Type B pancreatic cell (in vitro differentiated cells): ENCODE measurements at regions not wholly inside any gene's neighbourhood (a gene's known extent, or its start where the extent isn't known, plus 50 kb on each side); places are given as distances from the start of the nearest gene placed in this dataset.

Source experiments
- DNase-seq: peaks from one replicate; pipeline ENCODE4 v3.0.0; 2021; ENCODE audit warnings: mixed read lengths; ENCODE audit not compliant: unreplicated experiment; ENCODE audit errors: extremely low spot score
- H3K27ac Mint-ChIP-seq: 2 replicates; pipeline ENCODE4 v1.8.0; 2021; ENCODE audit warnings: mild to moderate bottlenecking, mixed read lengths
- H3K27me3 Mint-ChIP-seq: 2 replicates; pipeline ENCODE4 v1.8.0; 2021; ENCODE audit warnings: mixed read lengths
- H3K36me3 Mint-ChIP-seq: 2 replicates; pipeline ENCODE4 v1.8.0; 2021; ENCODE audit warnings: mixed read lengths
- H3K4me1 Mint-ChIP-seq: one replicate; pipeline ENCODE4 v1.8.0; 2021; ENCODE audit warnings: mixed read lengths; ENCODE audit not compliant: unreplicated experiment
- H3K4me3 Mint-ChIP-seq: 2 replicates; pipeline ENCODE4 v1.8.0; 2021; ENCODE audit warnings: mild to moderate bottlenecking, mixed read lengths
- H3K9me3 Mint-ChIP-seq: 2 replicates; pipeline ENCODE4 v1.8.0; 2021; ENCODE audit warnings: mixed read lengths
- TF ChIP-seq, protein P1 (sequence below): fragments of 200-600 bp; sonication (generic); conservative IDR thresholded peaks from 2 replicates; pipeline ENCODE4 v1.5.0; 2021; ENCODE audit warnings: antibody characterized with exemption, mild to moderate bottlenecking

DNA sequence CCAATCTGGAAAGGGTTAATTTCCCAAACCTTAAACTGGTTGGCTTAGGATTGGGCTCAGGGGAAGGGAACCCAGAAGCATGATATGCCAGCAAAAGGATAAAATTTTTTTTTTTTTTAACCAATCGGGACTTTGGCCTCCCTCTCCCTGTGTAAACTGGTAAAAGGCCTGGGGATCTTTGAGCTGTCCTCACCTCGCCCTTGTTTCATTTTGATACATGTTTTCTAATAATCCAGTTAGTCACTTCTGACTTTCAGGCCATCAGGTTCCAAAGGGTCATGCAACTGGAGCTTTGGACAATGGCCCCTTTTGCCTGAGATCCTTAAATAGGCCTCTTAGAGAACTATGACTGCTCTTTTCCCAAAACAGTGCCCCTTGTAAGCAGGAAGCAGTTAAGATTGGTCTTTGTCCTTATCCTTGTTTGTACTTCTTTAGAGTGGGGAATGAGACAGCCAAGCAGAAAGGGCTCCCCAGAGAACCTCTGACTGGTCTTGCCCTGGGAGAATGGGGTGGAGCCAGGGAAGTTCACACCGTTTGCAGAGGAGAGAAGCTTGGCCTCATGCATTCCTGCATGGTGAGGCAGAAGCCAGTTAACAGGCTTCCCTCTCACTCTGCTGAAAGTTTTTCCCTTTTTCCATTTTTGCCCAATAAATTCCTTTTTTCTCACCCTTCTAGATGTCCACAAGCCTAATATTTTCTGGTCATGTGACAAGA is 424.2 kb upstream of the CNTNAP2 start:
- H3K27me3 Mint-ChIP-seq: no peaks in the 10 kb centered on the region
- H3K9me3 Mint-ChIP-seq: no peaks in the 10 kb centered on the region
- H3K4me3 Mint-ChIP-seq: no peak overlapping the region
- TF ChIP-seq, protein P1, sequence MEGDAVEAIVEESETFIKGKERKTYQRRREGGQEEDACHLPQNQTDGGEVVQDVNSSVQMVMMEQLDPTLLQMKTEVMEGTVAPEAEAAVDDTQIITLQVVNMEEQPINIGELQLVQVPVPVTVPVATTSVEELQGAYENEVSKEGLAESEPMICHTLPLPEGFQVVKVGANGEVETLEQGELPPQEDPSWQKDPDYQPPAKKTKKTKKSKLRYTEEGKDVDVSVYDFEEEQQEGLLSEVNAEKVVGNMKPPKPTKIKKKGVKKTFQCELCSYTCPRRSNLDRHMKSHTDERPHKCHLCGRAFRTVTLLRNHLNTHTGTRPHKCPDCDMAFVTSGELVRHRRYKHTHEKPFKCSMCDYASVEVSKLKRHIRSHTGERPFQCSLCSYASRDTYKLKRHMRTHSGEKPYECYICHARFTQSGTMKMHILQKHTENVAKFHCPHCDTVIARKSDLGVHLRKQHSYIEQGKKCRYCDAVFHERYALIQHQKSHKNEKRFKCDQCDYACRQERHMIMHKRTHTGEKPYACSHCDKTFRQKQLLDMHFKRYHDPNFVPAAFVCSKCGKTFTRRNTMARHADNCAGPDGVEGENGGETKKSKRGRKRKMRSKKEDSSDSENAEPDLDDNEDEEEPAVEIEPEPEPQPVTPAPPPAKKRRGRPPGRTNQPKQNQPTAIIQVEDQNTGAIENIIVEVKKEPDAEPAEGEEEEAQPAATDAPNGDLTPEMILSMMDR: no peak
- no peaks in the 10 kb centered on the region for H3K4me1 Mint-ChIP-seq
- no peak for DNase-seq
- H3K36me3 Mint-ChIP-seq: no peaks in the 10 kb centered on the region
- H3K27ac Mint-ChIP-seq: no peak overlapping the region

DNA sequence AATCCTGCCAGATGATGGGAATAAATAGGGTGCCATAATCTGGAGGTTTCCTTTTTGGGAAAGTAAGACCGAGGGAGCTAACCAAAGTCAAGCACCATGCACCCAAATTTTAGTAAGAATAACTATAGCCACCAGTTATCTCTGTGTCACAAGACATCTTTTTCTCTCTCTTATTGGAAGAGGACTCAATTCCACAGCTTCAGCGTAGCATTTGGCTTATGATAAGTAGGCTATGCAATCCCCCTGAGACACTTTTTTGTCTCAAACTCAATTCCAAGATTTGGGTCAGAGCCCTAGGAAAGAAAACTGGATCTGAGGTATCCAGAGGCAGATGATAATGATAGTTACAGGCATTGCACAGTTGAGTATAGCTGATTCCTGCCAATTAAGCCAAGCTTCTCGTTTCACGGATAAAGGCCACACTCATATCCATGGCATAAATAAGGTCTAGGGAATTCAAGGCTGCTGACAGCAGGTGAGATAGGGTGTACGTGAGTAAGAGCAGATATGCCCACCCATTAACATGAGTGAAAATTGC is 425.2 kb upstream of the CNTNAP2 start:
- no peak overlapping the region for H3K4me3 Mint-ChIP-seq
- H3K27ac Mint-ChIP-seq: no peak overlapping the region
- H3K36me3 Mint-ChIP-seq: no peaks in the 10 kb centered on the region
- no peaks in the 10 kb centered on the region for H3K4me1 Mint-ChIP-seq
- DNase-seq: no peak
- no peaks in the 10 kb centered on the region for H3K9me3 Mint-ChIP-seq
- TF ChIP-seq, protein P1: no peak
- no peaks in the 10 kb centered on the region for H3K27me3 Mint-ChIP-seq

DNA sequence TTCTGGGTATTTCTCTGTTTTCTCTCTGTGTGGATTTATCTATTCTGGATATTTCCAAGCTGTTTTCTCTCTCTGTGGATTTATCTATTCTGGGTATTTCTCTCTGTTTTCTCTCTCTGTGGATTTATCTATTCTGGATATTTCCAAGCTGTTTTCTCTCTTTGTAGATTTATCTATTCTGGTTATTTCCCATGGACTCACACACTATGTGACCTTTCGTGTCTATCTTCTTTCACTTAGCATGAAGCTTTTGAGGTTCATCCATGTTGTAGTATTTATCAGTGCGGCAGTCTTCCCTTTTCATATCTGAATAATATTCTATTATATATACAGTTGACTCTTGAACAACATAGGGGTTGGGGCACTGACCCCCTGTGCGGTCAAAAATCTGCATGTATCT is 435.0 kb upstream of the CNTNAP2 start:
- no peak overlapping the region for H3K27ac Mint-ChIP-seq
- no peaks in the 10 kb centered on the region for H3K4me1 Mint-ChIP-seq
- no peaks in the 10 kb centered on the region for H3K36me3 Mint-ChIP-seq
- no peak for DNase-seq
- H3K9me3 Mint-ChIP-seq: no peaks in the 10 kb centered on the region
- no peak overlapping the region for H3K4me3 Mint-ChIP-seq
- TF ChIP-seq, protein P1: no peak
- H3K27me3 Mint-ChIP-seq: no peaks in the 10 kb centered on the region

DNA sequence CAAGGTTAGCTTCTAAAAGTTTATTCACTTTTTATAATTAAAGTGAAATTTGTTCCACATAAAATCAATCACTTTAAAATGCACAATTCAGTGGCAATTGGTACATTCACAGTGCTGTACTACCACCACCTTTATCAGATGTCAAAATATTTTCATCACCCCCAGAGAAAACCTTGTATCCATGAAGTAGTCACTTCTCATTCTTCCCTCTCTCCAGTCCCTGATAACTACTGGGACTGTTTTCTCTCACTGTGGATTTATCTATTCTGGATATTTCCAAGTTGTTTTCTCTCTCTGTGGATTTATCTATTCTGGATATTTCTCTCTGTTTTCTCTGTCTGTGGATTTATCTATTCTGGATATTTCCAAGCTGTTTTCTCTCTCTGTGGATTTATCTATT is 435.4 kb upstream of the CNTNAP2 start:
- H3K36me3 Mint-ChIP-seq: no peaks in the 10 kb centered on the region
- no peak overlapping the region for H3K27ac Mint-ChIP-seq
- no peak overlapping the region for H3K4me3 Mint-ChIP-seq
- H3K27me3 Mint-ChIP-seq: no peaks in the 10 kb centered on the region
- DNase-seq: no peak
- H3K4me1 Mint-ChIP-seq: no peaks in the 10 kb centered on the region
- TF ChIP-seq, protein P1: no peak
- H3K9me3 Mint-ChIP-seq: no peaks in the 10 kb centered on the region

DNA sequence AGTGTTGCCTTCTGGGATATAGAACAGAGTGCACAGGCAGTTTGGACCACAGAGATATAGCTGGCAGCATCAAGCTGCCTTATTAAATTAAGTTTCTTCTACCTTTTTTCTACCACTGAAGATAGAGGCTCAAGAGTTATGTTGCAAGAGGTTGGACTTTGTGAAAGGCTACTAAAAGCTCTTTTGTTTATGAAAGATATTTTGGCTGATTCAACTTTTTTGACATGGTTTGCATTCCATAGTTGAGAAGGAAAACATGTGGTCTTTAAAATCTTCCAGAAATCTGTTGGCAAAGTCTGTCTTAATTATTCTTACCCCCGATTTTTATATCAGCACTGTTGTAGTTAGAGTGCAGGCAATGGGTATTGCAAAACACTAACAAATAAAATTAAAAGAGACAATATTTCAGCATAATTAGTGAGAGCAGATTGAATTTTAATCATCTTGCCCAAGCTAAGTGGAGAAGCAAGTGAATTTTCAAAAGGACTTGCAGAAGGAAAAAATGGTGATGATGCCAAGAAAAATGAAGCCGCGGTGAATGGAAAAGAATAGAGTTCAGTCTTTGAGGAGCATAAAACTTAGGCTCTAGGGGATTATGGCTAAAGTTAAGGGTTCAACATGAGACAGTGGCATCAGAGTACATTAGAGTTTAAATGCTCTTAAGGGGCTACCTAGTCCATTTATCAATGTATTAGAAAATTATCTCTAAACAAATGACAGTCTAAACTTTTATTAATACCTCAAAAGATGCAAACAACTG is 450.9 kb upstream of the CNTNAP2 start:
- DNase-seq: no peak
- no peak overlapping the region for H3K4me3 Mint-ChIP-seq
- TF ChIP-seq, protein P1: no peak
- no peaks in the 10 kb centered on the region for H3K9me3 Mint-ChIP-seq
- no peaks in the 10 kb centered on the region for H3K27me3 Mint-ChIP-seq
- H3K36me3 Mint-ChIP-seq: no peaks in the 10 kb centered on the region
- H3K27ac Mint-ChIP-seq: no peak overlapping the region
- no peaks in the 10 kb centered on the region for H3K4me1 Mint-ChIP-seq
